ENCODE measurements at regions not wholly inside any gene's neighbourhood (a gene's known extent, or its start where the extent isn't known, plus 50 kb on each side); places are given as distances from the start of the nearest gene placed in this dataset.

GRCh38 chrX:39251995-39252394 lies 450.7 kb downstream of the MID1IP1 start:
- TF ChIP-seq EZH2 (IDR thresholded peaks at IDR 0.05; ENCODE audit: insufficient read depth, poor library complexity, severe bottlenecking) (no peak), EZH2phosphoT487 (IDR thresholded peaks at IDR 0.05; ENCODE audit: insufficient read depth, low read depth) (no peak)
